Bronchial epithelial cell (primary cell): ENCODE measurements at regions not wholly inside any gene's neighbourhood (a gene's known extent, or its start where the extent isn't known, plus 50 kb on each side); places are given as distances from the start of the nearest gene placed in this dataset.
A peak's percentile ranks its signal among the peaks of the same experiment; 100 is the strongest.
"Not testable (repeated sequence)": the region's sequence is repeated elsewhere in the genome, so short reads cannot be mapped to it uniquely, and the experiment has no call there.

Experiments used
- DNase-seq: peaks from one replicate; pipeline ENCODE4 v3.0.0-alpha.2; 2010; ENCODE audit warnings: low read depth
- FAIRE-seq: peaks from 2 replicates; lab custom pipeline; 2011; peaks lifted over from hg19 to GRCh38; lab: Jason Lieb, UNC
- H3K27me3 ChIP-seq: 2 replicates; pipeline ENCODE4 v1.5.1; 2011; ENCODE audit warnings: low read length; ENCODE audit not compliant: control insufficient read depth, insufficient read depth
- H3K36me3 ChIP-seq: 2 replicates; pipeline ENCODE4 v1.5.1; 2011; ENCODE audit warnings: low read length; ENCODE audit not compliant: control insufficient read depth, insufficient read depth
- H3K4me3 ChIP-seq: 2 replicates; pipeline ENCODE4 v1.5.1; 2011; ENCODE audit warnings: mild to moderate bottlenecking, low read depth, low read length, control low read depth
- CTCF ChIP-seq: IDR thresholded peaks from 2 replicates; pipeline ENCODE4 v1.5.1; 2011; ENCODE audit warnings: mild to moderate bottlenecking, moderate library complexity, low read length, control low read depth, inconsistent platforms; ENCODE audit not compliant: insufficient read depth, severe bottlenecking

DNA sequence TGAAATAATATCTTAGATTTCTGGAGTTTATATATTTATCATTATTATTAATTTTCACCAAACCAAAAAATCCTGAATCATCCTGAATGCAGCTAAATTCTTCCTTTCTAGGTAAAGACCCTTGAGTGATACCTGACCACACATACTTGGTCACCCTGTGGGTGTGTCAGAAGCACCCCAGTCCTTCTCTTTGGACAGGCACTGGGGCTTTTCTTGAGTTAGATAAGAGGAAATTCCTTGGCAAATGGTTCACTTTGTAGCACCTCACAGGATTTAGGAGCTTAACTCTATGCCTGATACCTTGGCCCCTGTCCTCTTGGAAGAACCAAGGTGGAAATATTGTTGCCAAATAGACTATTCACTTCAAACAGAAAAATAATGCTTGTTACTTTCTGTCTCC is 69.6 kb upstream of the PNPLA4 start:
- no peak overlapping the region for H3K4me3 ChIP-seq
- no peaks in the 10 kb centered on the region for H3K27me3 ChIP-seq
- H3K36me3 ChIP-seq = no peaks in the 10 kb centered on the region
- DNase-seq (no peak), FAIRE-seq (no peak)
- TF ChIP-seq CTCF = no peak

- no peak for TF ChIP-seq CTCF
- Histone ChIP-seq H3K36me3 (no peaks in the 10 kb centered on the region), H3K4me3 (no peak overlapping the region), H3K27me3 (no peaks in the 10 kb centered on the region)
- peak; percentile 32 for DNase-seq
- no peak for FAIRE-seq
These were observed 69.2 kb upstream of the PNPLA4 start for GRCh38 chrX:7996414-7996813.

- no peak for DNase-seq
- no peak overlapping the region for H3K4me3 ChIP-seq
- no peak for FAIRE-seq
- H3K36me3 ChIP-seq = no peaks in the 10 kb centered on the region
- TF ChIP-seq CTCF = no peak
- no peaks in the 10 kb centered on the region for H3K27me3 ChIP-seq
These were observed 66.7 kb upstream of the PNPLA4 start for GRCh38 chrX:7993873-7994272.

DNA sequence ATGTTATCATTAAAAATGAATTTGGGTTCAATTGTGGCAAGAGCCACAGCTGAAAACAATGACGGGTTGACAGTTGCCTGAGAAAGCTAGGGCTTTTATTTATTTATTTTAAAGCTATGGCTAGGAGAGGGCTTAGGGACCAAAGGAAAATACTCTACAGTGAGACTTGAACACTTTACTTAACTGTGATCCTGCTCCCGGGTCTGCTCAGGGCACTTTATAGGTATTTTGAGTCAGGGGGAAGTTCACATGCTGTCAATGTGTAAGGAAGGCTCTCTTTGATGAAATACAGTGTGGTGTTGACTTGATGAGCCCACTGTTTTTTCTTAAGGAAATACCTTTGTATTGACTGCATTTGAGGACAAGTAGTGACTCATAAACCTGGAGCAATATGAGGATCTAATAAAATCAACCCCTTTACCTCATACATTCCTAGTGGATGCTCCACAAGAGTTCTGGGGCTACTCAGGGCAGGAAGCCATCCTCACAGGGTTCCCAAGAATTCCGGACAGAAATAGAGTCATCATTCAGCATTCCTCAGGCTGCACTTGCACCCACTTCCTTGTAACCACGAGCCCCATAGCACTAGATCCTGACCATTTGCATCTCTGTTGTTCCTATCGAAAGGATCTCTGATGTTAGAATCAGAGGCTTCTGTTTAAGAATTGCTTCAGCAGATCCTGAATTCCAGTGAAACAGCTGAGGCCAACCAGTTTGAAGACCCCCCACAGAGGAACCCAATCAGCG is 61.0 kb upstream of the PNPLA4 start:
- FAIRE-seq (peak; percentile 98), DNase-seq (peak; percentile 37)
- not testable (repeated sequence) for H3K4me3 ChIP-seq, H3K27me3 ChIP-seq, H3K36me3 ChIP-seq

DNA sequence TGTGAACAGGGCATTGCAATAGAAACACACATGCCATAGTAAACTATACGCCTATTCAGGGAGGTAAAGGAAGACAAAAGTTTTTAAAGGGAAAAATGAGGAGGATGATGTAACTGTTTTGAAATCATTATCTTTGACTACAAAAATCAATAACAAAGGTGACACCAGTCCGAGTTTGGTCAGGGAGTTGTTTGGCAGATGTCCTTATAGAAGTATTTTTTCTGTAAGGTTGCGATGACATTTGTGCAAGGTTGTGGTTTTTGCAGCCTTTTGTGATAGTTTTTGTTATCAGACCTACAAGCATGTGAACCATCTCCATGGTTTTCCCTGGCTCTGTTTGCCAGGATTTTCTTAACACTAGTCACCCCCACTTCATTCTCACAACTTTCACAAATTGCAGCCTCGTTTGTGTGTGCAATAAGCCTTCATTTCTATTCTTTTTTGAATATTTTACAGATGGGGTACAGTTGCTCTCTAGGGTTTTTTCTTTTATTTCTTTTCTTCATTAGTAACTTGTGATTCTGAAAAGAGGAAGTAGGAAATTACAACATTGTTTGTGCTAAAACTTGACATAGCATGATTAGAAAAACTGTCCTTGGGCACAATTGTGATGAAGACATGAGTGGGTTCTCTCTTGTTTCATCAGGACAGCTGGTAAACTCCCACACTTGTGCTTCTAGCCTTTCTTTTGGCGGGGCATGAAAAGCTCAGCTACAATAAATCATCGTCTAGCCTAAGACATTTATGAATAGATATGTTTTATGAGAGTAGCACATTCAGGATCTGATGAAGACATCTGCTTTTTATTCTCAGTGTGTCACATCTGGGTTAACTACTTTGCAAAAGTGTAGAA is 60.2 kb upstream of the PNPLA4 start:
- no peaks in the 10 kb centered on the region for H3K36me3 ChIP-seq
- H3K4me3 ChIP-seq = no peak overlapping the region
- no peak for TF ChIP-seq CTCF
- H3K27me3 ChIP-seq = no peaks in the 10 kb centered on the region
- DNase-seq = peak; percentile 47
- FAIRE-seq = peak; percentile 40

- not testable (repeated sequence) for H3K27me3 ChIP-seq, H3K36me3 ChIP-seq, DNase-seq, H3K4me3 ChIP-seq, FAIRE-seq
These were observed 59.5 kb upstream of the PNPLA4 start for GRCh38 chrX:7986738-7987137.
